PC-9 (cell line): ENCODE measurements at regions not wholly inside any gene's neighbourhood (a gene's known extent, or its start where the extent isn't known, plus 50 kb on each side); places are given as distances from the start of the nearest gene placed in this dataset.

Experiments used
- BruUV-seq: library from RNA; stranded (reverse); fragments of 400-500 nt; replicated peaks from 2 replicates; lab custom pipeline; 2021; lab: Mats Ljungman, UMichigan
- CTCF ChIA-PET: fragments of 300-600 bp; sonication (Branson Sonifier 250); formaldehyde crosslinking; loops from one replicate; lab custom pipeline; 2022; ENCODE audit warnings: antibody characterized with exemption; lab: Charles Lee
- POLR2A ChIA-PET: fragments of 300-600 bp; sonication (Branson Sonifier 250); formaldehyde crosslinking; loops from one replicate; lab custom pipeline; 2022; ENCODE audit warnings: antibody characterized with exemption; ENCODE audit not compliant: unreplicated experiment; lab: Charles Lee
- DNase-seq, 2 experiments: peaks; one replicate each; pipeline versions ENCODE4 v3.0.0 to v3.0.0-alpha.2; 2015 to 2022; ENCODE audit warnings: mixed read lengths in 1 of 2
- H2AFZ ChIP-seq: fragments of 200-600 bp; sonication (generic); 2 replicates; pipeline ENCODE4 v1.8.1; 2017; ENCODE audit warnings: antibody characterized with exemption
- H3F3A ChIP-seq: fragments of 200-600 bp; sonication (generic); 2 replicates; pipeline ENCODE4 v1.8.1; 2017; ENCODE audit warnings: antibody characterized with exemption, mild to moderate bottlenecking, low read depth; ENCODE audit not compliant: insufficient read depth
- H3K27ac ChIP-seq: fragments of 200-600 bp; sonication (generic); 2 replicates; pipeline ENCODE4 v1.6.1; 2016; ENCODE audit warnings: mixed run types
- H3K27me3 ChIP-seq: fragments of 200-600 bp; sonication (generic); 2 replicates; pipeline ENCODE4 v1.6.1; 2016; ENCODE audit warnings: low read depth, mixed run types; ENCODE audit not compliant: insufficient read depth
- H3K36me3 ChIP-seq: fragments of 200-600 bp; sonication (generic); 2 replicates; pipeline ENCODE4 v1.6.1; 2016; ENCODE audit warnings: low read depth, mixed run types
- H3K4me1 ChIP-seq: fragments of 200-600 bp; sonication (generic); replicated peaks from 2 replicates; pipeline ENCODE4 v1.6.1; 2016; ENCODE audit warnings: mixed run types; ENCODE audit not compliant: insufficient read depth
- H3K4me2 ChIP-seq: fragments of 200-600 bp; sonication (generic); 2 replicates; pipeline ENCODE4 v1.6.1; 2017; ENCODE audit warnings: mixed run types
- H3K4me3 ChIP-seq: fragments of 200-600 bp; sonication (generic); 2 replicates; pipeline ENCODE4 v1.6.1; 2016; ENCODE audit warnings: mixed run types
- H3K79me2 ChIP-seq: fragments of 200-600 bp; sonication (generic); 2 replicates; pipeline ENCODE4 v1.6.1; 2017; ENCODE audit warnings: low read depth, mixed run types
- H3K9me2 ChIP-seq: fragments of 200-600 bp; sonication (generic); 2 replicates; pipeline ENCODE4 v1.8.1; 2017; ENCODE audit warnings: mild to moderate bottlenecking; ENCODE audit not compliant: insufficient read depth
- H3K9me3 ChIP-seq: fragments of 200-600 bp; sonication (generic); 2 replicates; pipeline ENCODE4 v1.8.1; 2016; ENCODE audit warnings: low read depth; ENCODE audit not compliant: insufficient read depth
- H4K20me1 ChIP-seq: fragments of 200-600 bp; sonication (generic); 2 replicates; pipeline ENCODE4 v1.8.1; 2017; ENCODE audit not compliant: insufficient read depth
- CTCF ChIP-seq: fragments of 200-600 bp; sonication (generic); conservative IDR thresholded peaks from 2 replicates; pipeline ENCODE4 v1.6.1; 2017; ENCODE audit warnings: mixed run types, antibody characterized with exemption, mild to moderate bottlenecking, moderate library complexity
- EZH2 ChIP-seq: fragments of 200-600 bp; sonication (generic); IDR thresholded peaks from 2 replicates; pipeline ENCODE4 v1.8.0; 2017; ENCODE audit warnings: antibody characterized with exemption, low read depth
- intact Hi-C: fragments of 100-400 bp; cut with micrococcal nuclease; formaldehyde crosslinking; loops from one replicate; pipeline ENCODE4 v1.10.0; 2022; ENCODE audit not compliant: unreplicated experiment

- Histone ChIP-seq H3K27ac (no peak overlapping the region), H3K27me3 (no peaks in the 10 kb centered on the region), H3K9me3 (no peaks in the 10 kb centered on the region), H2AFZ (no peak overlapping the region), H3K4me2 (no peak overlapping the region), H4K20me1 (no peaks in the 10 kb centered on the region), H3K79me2 (no peaks in the 10 kb centered on the region), H3K9me2 (no peaks in the 10 kb centered on the region), H3K4me1 (peaks cover 18% of the 10 kb centered on the region), H3K4me3 (no peak overlapping the region), H3K36me3 (no peaks in the 10 kb centered on the region), H3F3A (peaks cover 6% of the 10 kb centered on the region; the same call in 1 of the 2 replicates)
- DNase-seq = no peak
- intact Hi-C loops = loop anchor here (5.0 to 10.0 kb wide), 3 partner anchors 335 to 1103 kb away; partner anchors contain the start of gene TLE3
- TF ChIP-seq CTCF = no peak
- TF ChIP-seq EZH2 = no peak
- POLR2A ChIA-PET = interaction anchor here (0.6 kb wide), 1 partner anchor 487 kb away, joined by 3 read pairs; no protein-coding TSS in a partner anchor
- BruUV-seq = no TSS peak
- CTCF ChIA-PET = no interaction called here
These were observed 183.1 kb downstream of the UACA start for GRCh38 chr15:70580286-70580685.

- Histone ChIP-seq H3F3A (peaks cover 6% of the 10 kb centered on the region; the same call in 1 of the 2 replicates), H3K4me2 (no peak overlapping the region), H2AFZ (no peak overlapping the region), H3K27me3 (no peaks in the 10 kb centered on the region), H3K4me3 (no peak overlapping the region), H3K79me2 (no peaks in the 10 kb centered on the region), H3K4me1 (peaks cover 18% of the 10 kb centered on the region), H3K9me3 (no peaks in the 10 kb centered on the region), H3K36me3 (no peaks in the 10 kb centered on the region), H3K9me2 (no peaks in the 10 kb centered on the region), H4K20me1 (no peaks in the 10 kb centered on the region), H3K27ac (no peak overlapping the region)
- ChIA-PET POLR2A (interaction anchor here (0.6 to 0.7 kb wide), 2 partner anchors 26 to 486 kb away, joined by 3 to 4 read pairs; no protein-coding TSS in a partner anchor), CTCF (no interaction called here)
- no peak for DNase-seq
- no TSS peak for BruUV-seq
- TF ChIP-seq CTCF (no peak), EZH2 (no peak)
- intact Hi-C loops = loop anchor here (5.0 to 10.0 kb wide), 3 partner anchors 335 to 1102 kb away; partner anchors contain the start of gene TLE3
These were observed 183.6 kb downstream of the UACA start for GRCh38 chr15:70579766-70580165.

GRCh38 chr15:70578196-70578595 is 185.2 kb downstream of the UACA start:
- TF ChIP-seq CTCF (no peak), EZH2 (no peak)
- Histone ChIP-seq H3K4me3 (no peak overlapping the region), H3F3A (no peaks in the 10 kb centered on the region), H3K36me3 (no peaks in the 10 kb centered on the region), H3K4me1 (peaks cover 8% of the 10 kb centered on the region), H3K27ac (no peak overlapping the region), H3K27me3 (no peaks in the 10 kb centered on the region), H3K9me2 (no peaks in the 10 kb centered on the region), H2AFZ (no peak overlapping the region), H4K20me1 (no peaks in the 10 kb centered on the region), H3K4me2 (no peak overlapping the region), H3K9me3 (no peaks in the 10 kb centered on the region), H3K79me2 (no peaks in the 10 kb centered on the region)
- CTCF ChIA-PET = no interaction called here
- DNase-seq = no peak
- intact Hi-C loops = no loop called here
- BruUV-seq = no TSS peak
- POLR2A ChIA-PET = no interaction called here
